NOMO-1 treated with DMSO at 0.1 percent for 48 hours (cell line): ENCODE measurements at regions not wholly inside any gene's neighbourhood (a gene's known extent, or its start where the extent isn't known, plus 50 kb on each side); places are given as distances from the start of the nearest gene placed in this dataset.

Experiments
- DNase-seq: peaks from one replicate; lab custom pipeline; 2025; ENCODE audit not compliant: unreplicated experiment; lab: John Stamatoyannopoulos, UW

GRCh38 chr18:47758000-47758399 lies 172.5 kb downstream of the SMAD2 start:
- peak; percentile 3 for DNase-seq

- DNase-seq, result peak; percentile 8
Observed at GRCh38 chr18:47756364-47757016, 174.0 kb downstream of the SMAD2 start.

- no peak for DNase-seq
Observed at GRCh38 chr18:47755102-47755456, 175.4 kb downstream of the SMAD2 start.

DNA sequence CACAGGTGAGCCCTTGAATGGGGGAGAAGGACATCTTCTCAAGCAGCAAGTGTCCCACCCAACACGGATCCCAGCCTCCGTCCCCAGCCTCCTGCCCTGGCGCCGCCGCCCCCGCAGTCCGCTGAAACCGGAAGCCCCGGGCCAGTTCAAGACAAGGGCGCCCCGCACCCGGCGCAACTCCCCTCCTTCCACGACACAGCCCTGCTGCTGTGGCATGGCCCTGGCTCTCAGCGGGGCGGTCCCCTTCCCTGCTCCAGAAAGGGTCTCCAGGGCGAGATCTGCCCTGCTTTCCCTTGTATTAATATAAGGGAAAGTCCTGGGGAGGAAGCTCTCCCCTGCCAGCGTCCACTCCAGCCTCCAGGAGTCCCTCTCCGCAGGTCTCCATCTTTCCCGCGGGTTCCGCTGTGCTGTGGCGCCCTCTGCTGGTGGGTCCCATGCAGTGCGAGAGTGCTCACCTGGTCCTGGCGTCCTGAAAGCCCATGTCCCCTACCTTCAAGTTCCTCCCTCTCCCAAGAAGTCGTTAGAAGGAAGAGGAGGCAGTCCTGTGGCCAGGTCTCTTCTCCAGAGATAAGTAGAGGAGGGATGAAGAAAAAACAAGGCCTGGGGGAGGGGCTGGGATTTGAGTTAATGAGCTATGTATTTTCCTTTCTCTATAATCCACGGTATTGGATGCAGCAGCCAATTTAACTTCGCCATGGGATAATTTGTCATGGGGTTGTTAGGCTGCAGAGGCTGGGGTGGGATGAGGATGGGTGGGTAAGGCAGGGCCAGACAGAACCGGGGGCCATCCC lies 176.0 kb downstream of the SMAD2 start:
- no peak for DNase-seq

DNA sequence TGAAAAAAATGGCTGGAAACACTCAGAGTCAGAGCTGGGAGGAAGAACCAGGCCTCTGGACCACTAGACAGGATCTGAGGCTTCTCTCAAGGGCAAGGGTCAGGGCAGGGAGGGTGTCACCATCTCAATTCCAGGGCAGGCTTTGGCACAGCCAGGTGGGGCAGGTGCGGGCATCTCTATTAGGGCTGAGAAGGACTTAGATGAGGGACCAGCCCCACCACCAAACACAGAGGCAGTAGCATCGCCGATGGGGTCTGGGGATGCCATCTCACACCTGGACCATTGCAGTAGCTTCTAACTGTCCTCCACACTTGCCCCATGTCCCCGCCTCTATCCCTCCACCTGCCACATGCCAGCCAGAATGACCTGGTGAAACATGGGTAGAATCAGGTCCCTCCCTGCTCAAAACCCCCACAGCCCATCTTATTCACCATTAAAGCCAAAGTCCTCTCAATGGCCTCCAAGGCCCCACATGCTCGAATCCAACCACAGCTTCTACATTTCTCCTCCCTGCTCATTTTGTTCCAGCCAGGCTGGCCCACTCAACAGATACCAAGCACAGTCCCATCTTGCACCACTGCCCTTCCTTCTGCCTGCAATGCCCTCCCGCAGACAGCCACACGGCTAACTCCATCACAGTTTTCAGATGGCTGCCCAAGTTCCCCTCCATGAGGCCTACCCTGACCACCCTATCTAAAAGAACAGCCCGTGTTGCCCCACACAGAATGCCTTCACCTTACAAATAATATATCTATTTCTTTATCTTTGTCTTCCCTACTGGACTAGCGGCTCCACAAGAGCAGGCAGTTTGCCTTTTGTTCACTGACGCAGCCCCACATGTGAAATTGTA lies 177.4 kb downstream of the SMAD2 start:
- no peak for DNase-seq

GRCh38 chr18:47750889-47751423 lies 179.5 kb downstream of the SMAD2 start:
- no peak for DNase-seq

GRCh38 chr18:47749600-47749973 lies 180.9 kb downstream of the SMAD2 start:
- no peak for DNase-seq

DNA sequence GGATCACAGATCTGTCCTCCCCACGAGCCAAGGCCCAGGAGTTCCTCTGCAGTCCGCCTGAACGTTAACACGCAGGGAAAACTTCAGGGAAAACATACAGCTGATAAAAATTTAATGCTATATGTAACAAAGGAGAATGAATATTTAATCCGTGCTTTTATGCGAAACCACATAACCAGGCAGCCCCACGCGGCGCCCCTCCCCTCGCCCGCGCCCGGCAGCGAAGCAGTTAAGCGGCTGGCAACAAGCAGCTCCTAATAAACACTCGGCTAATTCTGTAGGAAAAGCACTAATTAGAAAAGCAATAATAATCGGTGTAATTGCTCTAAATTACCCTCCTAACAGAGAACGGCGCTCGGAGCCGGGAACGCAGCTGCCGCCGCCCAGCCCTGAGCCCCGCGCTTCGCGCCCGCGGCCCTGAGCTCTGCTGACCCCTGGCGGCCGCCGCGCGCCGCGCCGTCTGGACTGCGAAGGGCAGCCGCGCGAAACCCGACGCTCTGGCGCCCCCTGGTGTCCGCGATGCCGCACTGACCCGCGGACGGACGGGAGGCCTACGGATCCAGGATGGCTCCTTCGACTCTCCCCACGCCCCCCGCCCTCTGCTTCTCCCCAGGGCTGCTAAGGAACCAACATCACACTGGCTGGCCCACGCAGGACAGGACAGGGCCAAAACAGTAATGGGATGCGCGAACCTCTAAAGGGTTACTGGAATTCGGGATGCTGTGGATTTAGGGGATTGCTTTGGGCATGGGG lies 181.4 kb downstream of the SMAD2 start:
- DNase-seq, result peak; percentile 60

- DNase-seq, result no peak
Observed at GRCh38 chr18:47748093-47748796, 182.2 kb downstream of the SMAD2 start.

DNA sequence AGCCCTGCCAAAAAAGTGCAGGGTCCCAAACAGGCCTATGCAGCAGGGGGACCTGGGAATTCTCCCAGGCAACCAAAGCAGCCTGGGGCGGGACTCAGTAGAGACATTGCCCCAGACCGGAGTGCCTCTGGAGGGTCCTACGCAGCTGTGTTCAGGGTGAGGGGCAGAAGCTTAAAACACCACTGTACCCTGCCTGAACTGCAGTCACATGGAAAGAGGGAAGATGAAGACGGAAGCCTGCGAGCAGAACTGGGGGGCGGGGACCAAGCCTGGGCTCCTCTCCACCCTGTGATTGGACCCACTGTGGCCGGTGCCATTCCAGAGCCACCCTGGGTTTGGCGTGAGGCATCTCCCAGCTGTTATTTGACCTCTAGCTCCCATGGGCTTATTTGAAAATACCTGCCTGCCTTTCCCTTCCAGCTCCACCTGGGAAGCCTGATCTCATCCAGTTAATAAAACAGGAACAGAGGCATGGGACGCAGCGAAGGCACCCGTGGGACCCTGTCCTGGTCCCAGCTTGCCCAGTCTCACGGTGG lies 183.1 kb downstream of the SMAD2 start:
- DNase-seq, result no peak

DNA sequence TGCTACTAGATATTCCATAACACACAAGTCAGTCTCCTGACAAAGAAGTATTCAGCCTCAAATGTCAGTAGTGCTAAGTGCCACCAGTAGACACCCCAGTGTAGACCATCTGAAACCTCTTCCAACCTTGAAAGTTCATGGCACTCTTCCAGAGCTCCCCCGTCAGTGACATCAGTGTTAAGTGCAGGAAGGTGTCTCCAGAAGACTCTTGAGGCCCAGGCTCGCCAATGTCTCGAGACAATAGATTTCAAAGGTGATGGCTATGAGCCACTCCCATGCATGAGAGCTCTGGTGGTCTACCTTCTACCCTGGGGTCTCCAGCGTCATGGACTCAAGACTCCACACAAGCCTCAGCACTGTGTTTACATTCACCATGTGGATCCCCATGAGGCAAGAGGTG lies 183.8 kb downstream of the SMAD2 start:
- DNase-seq, result no peak

DNA sequence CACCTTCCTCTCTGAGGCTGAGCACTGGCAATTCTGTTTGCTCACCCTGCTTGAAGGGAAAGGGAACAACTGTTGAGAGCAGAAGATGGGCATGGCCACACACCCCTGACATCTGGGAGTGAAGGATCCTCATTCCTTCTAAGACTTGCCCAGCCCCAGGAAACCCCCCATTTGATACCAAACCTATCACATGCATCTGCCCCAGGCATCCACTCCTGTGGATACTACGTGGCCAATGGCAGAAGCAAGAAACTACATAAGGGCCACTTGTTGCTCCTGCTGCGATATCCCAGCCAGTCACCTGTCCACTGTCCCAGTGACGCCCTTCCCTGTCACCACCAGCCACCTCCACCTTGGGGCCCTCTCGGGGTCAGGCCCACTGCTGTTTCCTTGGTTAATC lies 185.2 kb downstream of the SMAD2 start:
- DNase-seq, result no peak

DNA sequence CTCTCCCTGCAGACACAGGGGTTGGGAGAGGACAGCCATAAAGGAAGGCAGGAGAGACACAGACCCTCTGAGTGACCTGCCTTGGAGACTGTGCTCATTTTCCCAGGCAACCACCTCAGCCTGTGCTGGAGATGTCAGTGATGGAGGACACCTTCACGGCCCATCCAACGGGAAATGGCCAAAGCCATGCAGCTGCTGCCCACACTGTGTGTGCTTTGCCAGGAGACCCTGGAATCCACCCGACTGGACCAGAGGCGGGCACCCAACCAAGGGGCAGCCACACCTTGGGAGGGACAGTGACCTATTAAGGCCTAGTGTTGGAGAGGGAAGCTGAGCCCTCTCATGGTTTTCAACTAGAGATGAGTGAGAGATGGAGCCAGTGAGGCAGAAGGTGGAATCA lies 192.5 kb downstream of the SMAD2 start:
- no peak for DNase-seq

DNA sequence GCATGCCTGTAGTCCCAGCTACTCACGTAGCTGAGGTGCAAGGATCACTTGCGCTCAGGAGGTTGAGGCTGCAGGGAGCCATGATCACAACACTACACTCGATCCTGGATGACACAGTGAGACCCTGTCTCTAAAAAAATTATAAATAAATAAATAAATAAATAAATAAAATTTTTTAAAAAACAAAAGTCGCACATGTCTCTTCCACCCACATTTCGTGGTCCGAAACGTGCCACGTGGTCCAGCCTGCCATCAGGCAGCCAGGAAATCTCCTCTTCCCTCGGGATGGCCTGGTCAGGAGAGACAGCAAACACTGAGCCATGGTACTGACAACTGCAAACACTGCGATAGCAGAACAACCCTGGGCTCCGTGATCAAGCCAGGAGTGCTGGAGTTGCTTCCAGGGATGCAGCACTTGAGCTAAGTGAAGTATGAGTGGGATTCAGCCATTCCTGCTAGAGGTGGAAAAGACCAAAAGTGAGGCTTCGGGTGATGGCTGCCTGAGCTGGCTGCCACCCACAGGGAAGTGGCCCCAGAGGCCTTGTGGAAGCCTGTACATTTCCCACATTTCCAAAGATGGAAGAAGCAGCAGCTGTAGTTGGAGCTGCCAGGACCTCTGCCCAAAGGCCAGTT lies 193.1 kb downstream of the SMAD2 start:
- DNase-seq, result no peak

DNA sequence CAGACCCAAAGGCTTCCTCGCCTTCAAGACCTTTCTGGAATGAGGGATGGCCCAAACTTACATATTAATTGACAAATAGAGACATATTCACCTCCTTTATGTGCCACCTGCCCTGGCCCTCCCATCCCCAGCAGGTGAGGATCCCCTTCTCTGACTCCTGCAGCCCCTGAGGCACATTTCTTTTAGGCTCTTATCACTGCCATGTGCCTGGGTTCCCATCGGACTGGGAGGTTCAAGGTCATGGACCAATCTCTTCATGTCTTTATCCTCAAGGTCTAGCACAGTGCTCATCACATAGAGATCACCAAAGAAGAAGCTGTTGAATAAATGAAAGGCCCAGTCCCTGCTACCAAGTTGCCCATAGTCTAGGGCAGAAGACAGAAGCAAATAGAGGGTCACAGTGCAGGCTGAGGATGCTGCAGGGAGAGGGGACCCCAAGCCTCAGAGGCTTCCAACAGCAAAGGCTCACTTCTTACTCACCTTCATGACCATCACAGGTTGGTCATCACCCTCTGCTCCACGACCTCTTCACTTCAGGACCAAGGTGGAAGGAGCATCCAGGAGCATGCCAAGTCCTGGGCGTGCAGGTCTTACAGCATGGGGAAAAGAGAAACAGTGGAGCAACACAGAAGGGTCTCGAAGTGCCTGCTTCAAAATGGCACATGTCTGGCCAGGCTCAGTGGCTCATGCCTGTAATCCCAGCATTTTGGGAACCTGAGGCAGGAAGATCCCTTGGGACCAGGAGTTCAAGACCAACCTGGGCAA lies 193.9 kb downstream of the SMAD2 start:
- DNase-seq, result no peak

- DNase-seq, result no peak
Observed at GRCh38 chr18:47735041-47735702, 195.3 kb downstream of the SMAD2 start.

DNA sequence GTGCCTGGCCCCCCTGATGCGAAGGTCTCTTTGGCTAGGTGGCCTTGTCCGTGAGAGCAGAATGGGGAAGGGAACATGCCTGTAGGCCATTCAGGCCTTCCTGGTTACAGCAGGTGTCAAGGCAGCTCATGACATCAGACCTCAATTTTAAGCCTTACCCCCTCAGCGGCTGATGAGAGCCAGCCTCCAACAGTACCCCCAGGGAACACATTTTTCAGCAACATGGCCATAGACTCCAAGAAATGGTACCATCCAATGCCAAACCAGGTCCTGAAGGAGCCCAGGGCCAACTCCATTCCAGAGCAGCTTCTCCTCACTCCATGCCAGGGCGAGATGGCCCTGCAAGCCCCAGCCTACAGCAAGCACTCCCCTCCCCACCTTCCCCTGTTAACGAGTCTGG lies 199.2 kb downstream of the SMAD2 start:
- DNase-seq, result no peak

DNA sequence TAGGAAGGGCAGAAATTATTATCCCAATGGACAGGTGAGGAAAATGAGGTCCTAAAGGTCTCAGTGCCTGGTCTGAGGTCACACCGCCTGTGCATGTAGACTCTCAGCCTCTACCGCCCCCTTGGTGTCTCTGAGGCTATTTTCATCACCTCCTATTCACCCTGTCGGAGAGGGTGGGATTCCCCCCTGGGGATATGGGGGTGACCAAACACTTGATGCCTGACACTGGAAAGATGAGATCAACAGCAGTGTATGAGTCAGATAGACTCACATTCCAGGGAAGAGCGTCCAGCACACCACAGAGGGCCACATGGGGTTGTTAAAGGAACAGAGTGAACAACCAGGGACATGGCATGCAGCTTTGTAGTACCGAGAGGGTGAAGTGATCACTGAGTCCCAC lies 199.7 kb downstream of the SMAD2 start:
- DNase-seq, result no peak
